Adrenal gland (tissue), 9 donors: ENCODE measurements at regions not wholly inside any gene's neighbourhood (a gene's known extent, or its start where the extent isn't known, plus 50 kb on each side); places are given as distances from the start of the nearest gene placed in this dataset.

Source experiments
- DNase-seq, 7 donors: peaks; one replicate each; pipeline ENCODE4 v3.0.0-alpha.2; 2019 to 2020
- H3K27ac ChIP-seq, 5 donors: fragments of 200-600 bp; sonication (generic) in 4 of 5; 1 replicate in 3 of 5; 2 replicates in 2 of 5; pipeline versions ENCODE4 v1.5.1 to v1.8.0; 2016 to 2020; ENCODE audit warnings: mild to moderate bottlenecking in 1 of 5
- H3K27me3 ChIP-seq: fragments of 200-600 bp; 2 replicates; pipeline ENCODE4 v1.8.0; 2021
- H3K36me3 ChIP-seq, 2 donors: fragments of 200-600 bp; replicated peaks in 1 of 2; 1 replicate in 1 of 2; 2 replicates in 1 of 2; pipeline versions ENCODE4 v1.5.1 to v1.8.0; 2018 to 2022
- H3K4me1 ChIP-seq, 2 donors: fragments of 200-600 bp; replicated peaks in 1 of 2; 1 replicate in 1 of 2; 2 replicates in 1 of 2; pipeline versions ENCODE4 v1.5.1 to v1.8.0; 2018 to 2021
- H3K4me3 ChIP-seq, 4 donors: fragments of 200-600 bp; sonication (generic) in 3 of 4; one replicate each; pipeline ENCODE4 v1.5.1; 2016 to 2018
- H3K9me3 ChIP-seq, 3 donors: fragments of 200-600 bp; sonication (generic) in 1 of 3; replicated peaks in 1 of 3; 1 replicate in 2 of 3; 2 replicates in 1 of 3; pipeline versions ENCODE4 v1.5.1 to v1.8.0; 2016 to 2021
- POLR2A ChIP-seq, 2 donors: fragments of 450-650 bp; IDR thresholded peaks; one replicate each; pipeline ENCODE4 v1.6.1; 2017; ENCODE audit warnings: antibody characterized with exemption in 2 of 2, mild to moderate bottlenecking in 2 of 2, moderate library complexity in 1 of 2
- WGBS, 4 donors: extraction: QIAGEN DNeasy Blood & Tissue Kit in 2 of 4; methylation state at CpG; one replicate each; pipeline versions ENCODE4 v1.1.5 to v1.1.7; 2013 to 2017; 5-methylcytosine and 5-hydroxymethylcytosine counted together
- intact Hi-C, 2 donors: fragments of 100-400 bp; cut with DNase I; formaldehyde crosslinking; loops; one replicate each; pipeline versions ENCODE4 v1.14.1 to v1.15.0; 2022 to 2023
- TF ChIP-seq, protein P1 (sequence below), 6 experiments: fragments of 450-650 bp in 4 of 6; fragments of 200-600 bp in 2 of 6; sonication (generic) in 1 of 6; IDR thresholded peaks; 1 replicate in 5 of 6; 2 replicates in 1 of 6; pipeline versions ENCODE4 v1.5.1 to v1.8.0; 2016 to 2021; ENCODE audit warnings: antibody characterized with exemption in 6 of 6, mild to moderate bottlenecking in 2 of 6, moderate library complexity in 1 of 6
- donor health status: healthy with polysubstance abuse.
- donor health status: Bipolar disorder and iron deficiency.
- donor health status: DM: yes; HTN: yes; CAD: no.
- donor health status: DM: no; HTN: no; CAD: no.
- donor health status: DM: no; HTN: no; CAD: no.

DNA sequence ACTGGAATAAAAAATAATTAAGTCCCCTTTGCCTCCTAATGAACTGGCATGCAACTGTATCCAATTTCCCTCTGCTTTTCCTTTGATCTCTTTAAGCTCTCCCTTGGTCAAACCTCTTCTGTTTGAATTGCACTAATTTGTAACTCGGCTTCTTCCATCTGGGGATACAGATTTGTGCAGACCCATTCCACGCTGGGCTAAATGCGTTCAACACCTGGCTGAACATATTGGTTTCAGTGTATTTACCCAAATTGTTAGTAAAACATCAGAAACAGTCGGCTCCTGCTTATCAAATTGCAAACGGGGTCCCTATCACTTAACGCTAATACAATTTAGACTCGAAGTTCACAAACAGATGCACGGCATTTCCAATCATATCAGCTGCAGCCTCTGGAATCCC, 124.9 kb upstream of the TAPT1 start:
- no peak overlapping the region for H3K27ac ChIP-seq
- intact Hi-C loops: no loop called here
- WGBS, 4 donors: 83 to 91% (median 86%) methylated on average over 8 of the region's 8 CpGs
- H3K4me1 ChIP-seq: no peaks in the 10 kb centered on the region
- H3K27me3 ChIP-seq: no peaks in the 10 kb centered on the region
- TF ChIP-seq, protein P1, sequence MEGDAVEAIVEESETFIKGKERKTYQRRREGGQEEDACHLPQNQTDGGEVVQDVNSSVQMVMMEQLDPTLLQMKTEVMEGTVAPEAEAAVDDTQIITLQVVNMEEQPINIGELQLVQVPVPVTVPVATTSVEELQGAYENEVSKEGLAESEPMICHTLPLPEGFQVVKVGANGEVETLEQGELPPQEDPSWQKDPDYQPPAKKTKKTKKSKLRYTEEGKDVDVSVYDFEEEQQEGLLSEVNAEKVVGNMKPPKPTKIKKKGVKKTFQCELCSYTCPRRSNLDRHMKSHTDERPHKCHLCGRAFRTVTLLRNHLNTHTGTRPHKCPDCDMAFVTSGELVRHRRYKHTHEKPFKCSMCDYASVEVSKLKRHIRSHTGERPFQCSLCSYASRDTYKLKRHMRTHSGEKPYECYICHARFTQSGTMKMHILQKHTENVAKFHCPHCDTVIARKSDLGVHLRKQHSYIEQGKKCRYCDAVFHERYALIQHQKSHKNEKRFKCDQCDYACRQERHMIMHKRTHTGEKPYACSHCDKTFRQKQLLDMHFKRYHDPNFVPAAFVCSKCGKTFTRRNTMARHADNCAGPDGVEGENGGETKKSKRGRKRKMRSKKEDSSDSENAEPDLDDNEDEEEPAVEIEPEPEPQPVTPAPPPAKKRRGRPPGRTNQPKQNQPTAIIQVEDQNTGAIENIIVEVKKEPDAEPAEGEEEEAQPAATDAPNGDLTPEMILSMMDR (IDR thresholded peaks at IDR 0.05): no peak
- no peak for TF ChIP-seq POLR2A (IDR thresholded peaks at IDR 0.05)
- no peaks in the 10 kb centered on the region for H3K36me3 ChIP-seq
- no peaks in the 10 kb centered on the region for H3K9me3 ChIP-seq
- H3K4me3 ChIP-seq: no peak overlapping the region
- DNase-seq: no peak

DNA sequence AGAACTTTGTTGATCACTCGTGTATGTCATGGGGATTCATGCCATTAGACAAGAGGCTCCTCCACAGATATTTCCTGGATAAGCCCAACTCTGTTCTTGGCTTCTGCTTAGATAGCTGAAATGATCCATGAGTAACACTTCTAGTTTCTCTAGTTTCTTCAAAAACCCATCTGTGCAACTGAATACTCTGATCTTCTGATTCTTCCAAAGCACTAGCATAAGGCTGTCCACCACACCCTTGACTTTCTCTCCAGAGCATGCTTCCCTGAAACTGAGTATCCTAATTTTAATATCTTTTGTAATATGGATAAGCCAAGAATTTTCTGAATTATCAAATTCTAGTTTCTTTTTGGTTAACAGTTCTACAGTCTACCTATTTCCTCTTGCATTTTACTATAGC, 118.6 kb upstream of the TAPT1 start:
- Histone ChIP-seq H3K27me3 (no peaks in the 10 kb centered on the region), H3K9me3 (no peaks in the 10 kb centered on the region), H3K4me1 (no peaks in the 10 kb centered on the region), H3K27ac (no peak overlapping the region), H3K4me3 (no peak overlapping the region), H3K36me3 (no peaks in the 10 kb centered on the region)
- no peak for TF ChIP-seq POLR2A (IDR thresholded peaks at IDR 0.05)
- TF ChIP-seq, protein P1 (IDR thresholded peaks at IDR 0.05): no peak
- DNase-seq: no peak
- WGBS, 4 donors: 55 to 78% (median 71%) methylated on average over 1 of the region's 1 CpG
- intact Hi-C loops: no loop called here

DNA sequence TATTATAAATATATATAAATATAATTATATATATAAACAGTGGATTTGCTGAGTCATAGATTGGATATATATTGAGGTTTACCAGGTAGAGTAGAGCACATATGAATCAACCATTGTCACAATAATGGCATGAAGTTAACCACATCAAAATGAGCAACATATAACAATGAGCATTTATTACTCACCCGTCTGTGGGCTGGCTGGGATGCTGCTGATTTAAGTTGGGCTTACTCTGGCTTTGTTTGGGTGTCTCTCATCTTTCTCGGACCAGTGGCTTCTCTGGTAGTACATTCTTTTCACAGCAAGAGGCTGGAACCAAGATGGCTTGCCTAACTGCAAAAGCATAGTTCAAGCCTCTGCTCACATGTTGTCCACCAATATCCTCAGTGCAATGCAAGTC, 111.7 kb upstream of the TAPT1 start:
- Histone ChIP-seq H3K36me3 (no peaks in the 10 kb centered on the region), H3K9me3 (no peaks in the 10 kb centered on the region), H3K4me3 (no peak overlapping the region), H3K4me1 (no peaks in the 10 kb centered on the region), H3K27ac (no peak overlapping the region), H3K27me3 (no peaks in the 10 kb centered on the region)
- intact Hi-C loops: no loop called here
- no peak for TF ChIP-seq POLR2A (IDR thresholded peaks at IDR 0.05)
- TF ChIP-seq, protein P1 (IDR thresholded peaks at IDR 0.05): no peak
- no peak for DNase-seq
- WGBS, 4 donors: 74 to 84% (median 78%) methylated on average over 2 of the region's 2 CpGs

DNA sequence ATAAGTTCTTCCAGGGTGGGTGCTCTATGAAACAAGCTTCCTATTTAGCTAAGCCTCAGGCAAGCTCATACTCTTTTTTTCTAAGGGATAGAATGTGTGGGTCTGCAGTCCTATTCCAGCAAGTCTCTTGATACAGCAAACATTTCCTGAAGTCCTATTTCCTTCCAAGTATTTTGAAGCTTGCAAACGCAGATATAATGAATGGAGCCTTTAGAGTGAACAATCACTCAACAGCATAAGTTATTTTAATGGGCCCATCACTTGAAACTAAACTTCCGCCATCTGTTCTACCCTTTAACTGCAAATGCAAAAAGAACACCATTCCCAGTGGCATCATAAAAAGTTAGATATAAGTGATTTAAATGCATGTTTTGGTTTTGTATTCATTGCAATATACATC, 108.3 kb upstream of the TAPT1 start:
- no peak for DNase-seq
- Histone ChIP-seq H3K9me3 (no peaks in the 10 kb centered on the region), H3K36me3 (no peaks in the 10 kb centered on the region), H3K27me3 (no peaks in the 10 kb centered on the region), H3K4me3 (no peak overlapping the region), H3K4me1 (no peaks in the 10 kb centered on the region), H3K27ac (no peak overlapping the region)
- intact Hi-C loops: no loop called here
- 55 to 65% (median 61%) methylated on average over 2 of the region's 2 CpGs for WGBS, 4 donors
- TF ChIP-seq POLR2A (IDR thresholded peaks at IDR 0.05): no peak
- TF ChIP-seq, protein P1 (IDR thresholded peaks at IDR 0.05): no peak
